GM12864 (cell line): ENCODE measurements at regions not wholly inside any gene's neighbourhood (a gene's known extent, or its start where the extent isn't known, plus 50 kb on each side); places are given as distances from the start of the nearest gene placed in this dataset.

Experiments used
- DNase-seq: peaks from one replicate; pipeline ENCODE4 v3.0.0-alpha.2; 2011; ENCODE audit warnings: low read depth
- H3K4me3 ChIP-seq: 2 replicates; pipeline ENCODE4 v1.5.1; 2011; ENCODE audit warnings: mild to moderate bottlenecking, low read depth, low read length, control low read depth
- CTCF ChIP-seq: IDR thresholded peaks from 2 replicates; pipeline ENCODE4 v1.5.1; 2011; ENCODE audit warnings: low read depth, mild to moderate bottlenecking, moderate library complexity, low read length, control low read depth, inconsistent platforms; ENCODE audit errors: missing control alignments

GRCh38 chr1:212179394-212180076 is 105.7 kb upstream of the PPP2R5A start:
- no peak overlapping the region for H3K4me3 ChIP-seq
- TF ChIP-seq CTCF, result no peak
- no peak for DNase-seq

- H3K4me3 ChIP-seq, result no peak overlapping the region
- no peak for DNase-seq
- TF ChIP-seq CTCF, result no peak
Measured at GRCh38 chr1:212181015-212181882, 104.0 kb upstream of the PPP2R5A start.

GRCh38 chr1:212182171-212182570 is 103.0 kb upstream of the PPP2R5A start:
- no peak overlapping the region for H3K4me3 ChIP-seq
- no peak for DNase-seq
- TF ChIP-seq CTCF, result no peak

- no peak for TF ChIP-seq CTCF
- no peak overlapping the region for H3K4me3 ChIP-seq
- no peak for DNase-seq
Measured at GRCh38 chr1:212182579-212182978, 102.6 kb upstream of the PPP2R5A start.

- H3K4me3 ChIP-seq, result no peak overlapping the region
- TF ChIP-seq CTCF, result no peak
- DNase-seq, result peak; percentile 57
Measured at GRCh38 chr1:212186427-212187207, 98.6 kb upstream of the PPP2R5A start.

- H3K4me3 ChIP-seq, result no peak overlapping the region
Measured at GRCh38 chr1:212188599-212189351, 96.4 kb upstream of the PPP2R5A start.

More at GRCh38 chr1:212188599-212189351, 96.4 kb upstream of the PPP2R5A start:
- DNase-seq, result no peak
- no peak for TF ChIP-seq CTCF
